ENCODE measurements at regions not wholly inside any gene's neighbourhood (a gene's known extent, or its start where the extent isn't known, plus 50 kb on each side); places are given as distances from the start of the nearest gene placed in this dataset.
A peak's percentile ranks its signal among the peaks of the same experiment; 100 is the strongest.

DNA sequence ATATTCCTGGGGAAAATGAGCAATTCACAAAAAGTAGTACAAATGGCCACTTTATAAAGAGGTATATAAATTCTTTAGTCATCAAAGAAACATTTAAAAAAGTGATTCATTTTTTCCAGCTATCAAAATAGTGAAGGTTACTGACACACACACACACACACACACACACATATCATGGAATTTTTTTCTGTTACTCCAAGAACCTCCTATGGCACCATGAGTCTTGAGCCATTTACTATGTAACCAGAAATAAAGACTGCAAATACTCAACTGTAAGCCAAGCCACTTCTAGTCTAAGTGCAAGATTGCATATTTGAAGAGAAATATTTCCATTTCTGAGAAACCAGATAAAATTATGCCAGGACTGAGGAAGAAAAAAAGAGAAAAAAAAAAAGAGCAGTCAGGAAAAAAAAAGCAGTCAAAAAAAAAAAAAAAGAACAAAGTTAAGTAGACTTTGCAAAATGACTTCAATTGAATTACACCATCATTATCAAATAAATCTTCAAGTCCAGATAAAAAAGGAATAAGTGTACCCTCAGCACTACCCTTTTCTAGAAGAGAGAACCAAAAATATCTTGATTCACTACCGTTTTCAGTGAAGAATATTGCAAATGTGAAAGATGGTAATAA is 275.7 kb downstream of the DAD1 start:
- H3K9me3 Mint-ChIP-seq (ENCODE audit: low read depth), result no peaks in the 10 kb centered on the region

DNA sequence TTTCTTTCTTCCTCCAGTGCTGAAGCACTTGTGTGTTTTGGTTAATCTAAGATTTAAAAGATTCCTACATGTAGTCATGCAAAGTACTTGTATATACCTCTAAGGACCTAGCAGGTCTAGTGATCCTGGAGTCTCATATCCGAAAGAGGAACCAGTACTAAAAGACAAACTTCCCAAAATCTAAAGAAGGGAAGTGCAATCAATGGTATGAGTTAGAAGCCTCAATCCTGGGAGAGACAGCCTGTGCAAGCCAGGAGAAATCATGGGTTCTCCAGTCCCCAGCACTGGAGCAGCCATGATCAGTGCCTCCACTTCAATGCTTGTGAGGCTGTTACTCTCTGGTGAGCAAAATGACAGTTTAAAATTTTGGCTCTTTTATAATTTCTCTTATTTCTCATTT is 277.4 kb downstream of the DAD1 start:
- no peak overlapping the region for H3K27ac Mint-ChIP-seq (ENCODE audit: unreplicated experiment)
- H3K4me3 Mint-ChIP-seq (ENCODE audit: unreplicated experiment), result no peak overlapping the region
- DNase-seq (ENCODE audit: low spot score), result no peak
- H3K4me1 Mint-ChIP-seq (ENCODE audit: low read depth), result peaks cover 51% of the 10 kb centered on the region
- H3K36me3 Mint-ChIP-seq (ENCODE audit: low read depth), result no peaks in the 10 kb centered on the region
- TF ChIP-seq, protein P1, sequence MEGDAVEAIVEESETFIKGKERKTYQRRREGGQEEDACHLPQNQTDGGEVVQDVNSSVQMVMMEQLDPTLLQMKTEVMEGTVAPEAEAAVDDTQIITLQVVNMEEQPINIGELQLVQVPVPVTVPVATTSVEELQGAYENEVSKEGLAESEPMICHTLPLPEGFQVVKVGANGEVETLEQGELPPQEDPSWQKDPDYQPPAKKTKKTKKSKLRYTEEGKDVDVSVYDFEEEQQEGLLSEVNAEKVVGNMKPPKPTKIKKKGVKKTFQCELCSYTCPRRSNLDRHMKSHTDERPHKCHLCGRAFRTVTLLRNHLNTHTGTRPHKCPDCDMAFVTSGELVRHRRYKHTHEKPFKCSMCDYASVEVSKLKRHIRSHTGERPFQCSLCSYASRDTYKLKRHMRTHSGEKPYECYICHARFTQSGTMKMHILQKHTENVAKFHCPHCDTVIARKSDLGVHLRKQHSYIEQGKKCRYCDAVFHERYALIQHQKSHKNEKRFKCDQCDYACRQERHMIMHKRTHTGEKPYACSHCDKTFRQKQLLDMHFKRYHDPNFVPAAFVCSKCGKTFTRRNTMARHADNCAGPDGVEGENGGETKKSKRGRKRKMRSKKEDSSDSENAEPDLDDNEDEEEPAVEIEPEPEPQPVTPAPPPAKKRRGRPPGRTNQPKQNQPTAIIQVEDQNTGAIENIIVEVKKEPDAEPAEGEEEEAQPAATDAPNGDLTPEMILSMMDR (IDR thresholded peaks at IDR 0.05), result no peak
- no peaks in the 10 kb centered on the region for H3K27me3 Mint-ChIP-seq (ENCODE audit: low read depth)
- H3K9me3 Mint-ChIP-seq (ENCODE audit: low read depth), result no peaks in the 10 kb centered on the region

More for the DNA sequence above, 275.7 kb downstream of the DAD1 start:
- TF ChIP-seq, protein P1 (IDR thresholded peaks at IDR 0.05), result no peak
- no peaks in the 10 kb centered on the region for H3K27me3 Mint-ChIP-seq (ENCODE audit: low read depth)
- no peak overlapping the region for H3K4me3 Mint-ChIP-seq (ENCODE audit: unreplicated experiment)
- H3K4me1 Mint-ChIP-seq (ENCODE audit: low read depth), result peaks cover 37% of the 10 kb centered on the region
- H3K36me3 Mint-ChIP-seq (ENCODE audit: low read depth), result no peaks in the 10 kb centered on the region
- DNase-seq (ENCODE audit: low spot score), result no peak
- H3K27ac Mint-ChIP-seq (ENCODE audit: unreplicated experiment), result peak overlapping the region; percentile 86

DNA sequence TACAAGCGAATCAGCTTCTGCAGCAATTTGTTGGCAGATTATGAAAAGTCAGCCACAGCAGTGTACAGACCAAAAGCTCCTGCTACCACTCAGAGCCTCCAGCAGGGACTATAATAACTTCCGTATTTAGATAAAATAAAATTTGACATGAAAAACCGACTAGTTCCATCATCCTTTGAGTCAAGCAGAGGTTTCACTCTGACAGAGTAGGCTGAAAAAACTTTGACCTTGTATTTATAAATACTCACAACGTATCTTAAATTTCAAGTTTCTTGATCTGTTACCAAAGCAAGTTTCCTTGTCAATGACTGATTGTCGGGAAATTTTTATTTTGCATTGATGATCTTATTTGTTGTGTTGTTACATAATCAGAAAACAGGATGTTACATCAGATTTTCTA is 283.4 kb downstream of the DAD1 start:
- no peaks in the 10 kb centered on the region for H3K36me3 Mint-ChIP-seq (ENCODE audit: low read depth)
- H3K4me3 Mint-ChIP-seq (ENCODE audit: unreplicated experiment), result no peak overlapping the region
- no peaks in the 10 kb centered on the region for H3K27me3 Mint-ChIP-seq (ENCODE audit: low read depth)
- no peaks in the 10 kb centered on the region for H3K9me3 Mint-ChIP-seq (ENCODE audit: low read depth)
- peaks cover 52% of the 10 kb centered on the region for H3K4me1 Mint-ChIP-seq (ENCODE audit: low read depth)
- H3K27ac Mint-ChIP-seq (ENCODE audit: unreplicated experiment), result no peak overlapping the region
- DNase-seq (ENCODE audit: low spot score), result no peak
- TF ChIP-seq, protein P1 (IDR thresholded peaks at IDR 0.05), result no peak

DNA sequence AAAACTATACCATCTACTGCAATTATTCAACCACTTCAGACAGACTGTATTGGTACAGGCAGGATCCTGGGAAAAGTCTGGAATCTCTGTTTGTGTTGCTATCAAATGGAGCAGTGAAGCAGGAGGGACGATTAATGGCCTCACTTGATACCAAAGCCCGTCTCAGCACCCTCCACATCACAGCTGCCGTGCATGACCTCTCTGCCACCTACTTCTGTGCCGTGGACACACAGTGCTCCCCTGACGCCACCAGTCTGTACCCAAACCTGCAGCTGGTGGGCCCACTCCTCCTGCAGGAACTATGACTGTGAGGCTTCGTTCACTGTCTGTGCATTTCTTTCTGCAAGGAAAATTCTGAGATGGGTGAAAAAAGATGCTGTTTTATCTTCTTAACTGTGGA is 284.7 kb downstream of the DAD1 start:
- TF ChIP-seq, protein P1 (IDR thresholded peaks at IDR 0.05), result no peak
- H3K27ac Mint-ChIP-seq (ENCODE audit: unreplicated experiment), result peak overlapping the region; percentile 65

DNA sequence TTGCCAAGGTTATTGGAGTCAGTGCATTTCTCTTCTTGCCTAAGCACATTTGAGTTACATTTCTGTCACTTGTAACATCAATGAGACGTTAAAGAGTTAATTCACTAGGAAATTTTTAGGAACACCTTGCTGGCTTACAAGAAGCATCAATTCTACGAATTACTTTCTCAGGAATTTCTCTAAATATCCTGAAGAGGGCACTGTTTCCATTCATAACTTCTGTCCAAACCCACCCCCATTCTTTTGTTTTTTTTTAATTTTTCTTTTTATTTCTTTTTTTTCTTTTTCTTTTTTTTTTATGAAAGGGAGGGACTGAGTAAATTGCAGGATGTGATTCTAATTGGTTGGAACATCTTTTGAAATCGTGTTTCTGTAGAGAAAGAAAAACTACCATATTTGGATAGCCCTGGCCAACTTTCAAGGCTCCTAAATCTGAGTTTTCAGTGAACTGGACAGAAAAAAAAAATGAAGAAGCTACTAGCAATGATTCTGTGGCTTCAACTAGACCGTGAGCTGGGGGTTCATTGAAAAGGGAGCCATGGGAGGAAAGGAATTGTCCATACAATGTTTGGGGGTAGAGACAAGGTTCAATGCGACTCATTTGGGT is 285.3 kb downstream of the DAD1 start:
- TF ChIP-seq, protein P1 (IDR thresholded peaks at IDR 0.05), result peak; percentile 87
- no peaks in the 10 kb centered on the region for H3K27me3 Mint-ChIP-seq (ENCODE audit: low read depth)
- peaks cover 46% of the 10 kb centered on the region for H3K4me1 Mint-ChIP-seq (ENCODE audit: low read depth)
- H3K36me3 Mint-ChIP-seq (ENCODE audit: low read depth), result no peaks in the 10 kb centered on the region
- no peak for DNase-seq (ENCODE audit: low spot score)
- H3K4me3 Mint-ChIP-seq (ENCODE audit: unreplicated experiment), result no peak overlapping the region
- H3K9me3 Mint-ChIP-seq (ENCODE audit: low read depth), result no peaks in the 10 kb centered on the region
- peak overlapping the region; percentile 65 for H3K27ac Mint-ChIP-seq (ENCODE audit: unreplicated experiment)

More for the DNA sequence above, 284.7 kb downstream of the DAD1 start:
- Mint-ChIP-seq H3K9me3 (ENCODE audit: low read depth) (no peaks in the 10 kb centered on the region), H3K36me3 (ENCODE audit: low read depth) (no peaks in the 10 kb centered on the region), H3K4me1 (ENCODE audit: low read depth) (peaks cover 45% of the 10 kb centered on the region), H3K4me3 (ENCODE audit: unreplicated experiment) (no peak overlapping the region), H3K27me3 (ENCODE audit: low read depth) (no peaks in the 10 kb centered on the region)
- no peak for DNase-seq (ENCODE audit: low spot score)
